ENCODE measurements at regions not wholly inside any gene's neighbourhood (a gene's known extent, or its start where the extent isn't known, plus 50 kb on each side); places are given as distances from the start of the nearest gene placed in this dataset.
"Not testable (repeated sequence)": the region's sequence is repeated elsewhere in the genome, so short reads cannot be mapped to it uniquely, and the experiment has no call there.

GRCh38 chr15:26186138-26186537, 323.0 kb upstream of the ATP10A start:
- not testable (repeated sequence) for TF ChIP-seq POLR2A, CTCF (IDR thresholded peaks at IDR 0.05)

Measured in body of pancreas (tissue), 4 donors.